Middle frontal gyrus (tissue), 1 donor: ENCODE measurements at regions not wholly inside any gene's neighbourhood (a gene's known extent, or its start where the extent isn't known, plus 50 kb on each side); places are given as distances from the start of the nearest gene placed in this dataset.

ENCODE experiments used
- DNase-seq: peaks from one replicate; pipeline ENCODE4 v3.0.0-alpha.2; 2015; ENCODE audit warnings: low spot score; ENCODE audit errors: extremely low spot score

- DNase-seq, result no peak
Observed at GRCh38 chr1:55938861-55939260, 640.5 kb downstream of the PLPP3 start.

- no peak for DNase-seq
Observed at GRCh38 chr1:55938376-55938850, 641.0 kb downstream of the PLPP3 start.

- DNase-seq, result no peak
Observed at GRCh38 chr1:55937840-55938375, 641.5 kb downstream of the PLPP3 start.

GRCh38 chr1:55935236-55935635 is 644.1 kb downstream of the PLPP3 start:
- no peak for DNase-seq

GRCh38 chr1:55932402-55932801 is 647.0 kb downstream of the PLPP3 start:
- DNase-seq, result no peak

GRCh38 chr1:55931081-55931940 is 648.1 kb downstream of the PLPP3 start:
- no peak for DNase-seq

GRCh38 chr1:55929652-55930051 is 649.7 kb downstream of the PLPP3 start:
- DNase-seq, result no peak

- no peak for DNase-seq
Observed at GRCh38 chr1:55928576-55928975, 650.8 kb downstream of the PLPP3 start.

- DNase-seq, result no peak
Observed at GRCh38 chr1:55927702-55928290, 651.6 kb downstream of the PLPP3 start.

- DNase-seq, result no peak
Observed at GRCh38 chr1:55926906-55927471, 652.4 kb downstream of the PLPP3 start.

GRCh38 chr1:55916907-55917306 is 662.5 kb downstream of the PLPP3 start:
- no peak for DNase-seq

- no peak for DNase-seq
Observed at GRCh38 chr1:55916481-55916880, 662.9 kb downstream of the PLPP3 start.

GRCh38 chr1:55913565-55913964 is 665.8 kb downstream of the PLPP3 start:
- no peak for DNase-seq

- DNase-seq, result no peak
Observed at GRCh38 chr1:55912438-55912837, 666.9 kb downstream of the PLPP3 start.

- DNase-seq, result no peak
Observed at GRCh38 chr1:55904541-55904940, 674.8 kb downstream of the PLPP3 start.

GRCh38 chr1:55898181-55898580 is 681.2 kb downstream of the PLPP3 start:
- no peak for DNase-seq

GRCh38 chr1:55896210-55896609 is 681.0 kb upstream of the USP24 start:
- no peak for DNase-seq

GRCh38 chr1:55894521-55894920 is 679.4 kb upstream of the USP24 start:
- no peak for DNase-seq

- DNase-seq, result no peak
Observed at GRCh38 chr1:55893155-55893554, 678.0 kb upstream of the USP24 start.

- no peak for DNase-seq
Observed at GRCh38 chr1:55888685-55889317, 673.6 kb upstream of the USP24 start.

- no peak for DNase-seq
Observed at GRCh38 chr1:55886856-55887712, 671.9 kb upstream of the USP24 start.
